Fibroblast of lung (primary cell): ENCODE measurements at regions not wholly inside any gene's neighbourhood (a gene's known extent, or its start where the extent isn't known, plus 50 kb on each side); places are given as distances from the start of the nearest gene placed in this dataset.

Experiments
- DNase-seq, 2 donors: peaks; one replicate each; pipeline versions ENCODE4 v3.0.0 to v3.0.0-alpha.2; 2010; ENCODE audit warnings: low read depth in 2 of 2
- H2AFZ ChIP-seq: 2 replicates; pipeline ENCODE4 v1.5.1; 2012; ENCODE audit warnings: low read length, control low read depth, inconsistent platforms
- H3K27ac ChIP-seq: 2 replicates; pipeline ENCODE4 v1.5.1; 2011; ENCODE audit warnings: low read length, control low read depth; ENCODE audit not compliant: insufficient read depth
- H3K27me3 ChIP-seq: 2 replicates; pipeline ENCODE4 v1.5.1; 2011; ENCODE audit warnings: mild to moderate bottlenecking, low read length; ENCODE audit not compliant: control insufficient read depth, insufficient read depth
- H3K36me3 ChIP-seq: 2 replicates; pipeline ENCODE4 v1.5.1; 2011; ENCODE audit warnings: low read length; ENCODE audit not compliant: control insufficient read depth, insufficient read depth
- H3K4me1 ChIP-seq: 2 replicates; pipeline ENCODE4 v1.5.1; 2011; ENCODE audit warnings: low read length; ENCODE audit not compliant: control insufficient read depth, insufficient read depth; ENCODE audit errors: extremely low read depth
- H3K4me2 ChIP-seq: 2 replicates; pipeline ENCODE4 v1.5.1; 2011; ENCODE audit warnings: low read length, control low read depth; ENCODE audit not compliant: insufficient read depth; ENCODE audit errors: extremely low read depth
- H3K4me3 ChIP-seq, 4 experiments: fragments of 200-600 bp in 1 of 4; sonication (generic) in 1 of 4; replicated peaks in 1 of 4; 2 replicates each; pipeline ENCODE4 v1.5.1; 2011 to 2016; ENCODE audit warnings: low read length in 4 of 4, low read depth in 3 of 4, mild to moderate bottlenecking in 3 of 4, control low read depth in 2 of 4, inconsistent platforms in 1 of 4, mixed read lengths in 1 of 4; ENCODE audit not compliant: insufficient read depth in 1 of 4; ENCODE audit errors: control extremely low read depth in 1 of 4
- H3K79me2 ChIP-seq: 2 replicates; pipeline ENCODE4 v1.5.1; 2012; ENCODE audit warnings: mild to moderate bottlenecking, low read length, inconsistent platforms; ENCODE audit not compliant: control insufficient read depth, insufficient read depth
- H3K9ac ChIP-seq: 2 replicates; pipeline ENCODE4 v1.5.1; 2011; ENCODE audit warnings: mild to moderate bottlenecking, low read length, control low read depth; ENCODE audit not compliant: insufficient read depth
- H3K9me3 ChIP-seq: 2 replicates; pipeline ENCODE4 v1.5.1; 2012; ENCODE audit warnings: low read depth, low read length; ENCODE audit not compliant: control insufficient read depth, insufficient read depth
- H4K20me1 ChIP-seq: 2 replicates; pipeline ENCODE4 v1.5.1; 2011; ENCODE audit warnings: low read length; ENCODE audit not compliant: control insufficient read depth, insufficient read depth; ENCODE audit errors: extremely low read depth
- CTCF ChIP-seq, 2 donors: IDR thresholded peaks in 1 of 2; conservative IDR thresholded peaks in 1 of 2; 1 replicate in 1 of 2; 2 replicates in 1 of 2; pipeline ENCODE4 v1.5.1; 2011 to 2012; ENCODE audit warnings: low read length in 2 of 2, control low read depth in 1 of 2, inconsistent platforms in 1 of 2, low read depth in 1 of 2, mild to moderate bottlenecking in 1 of 2
- EZH2 ChIP-seq: IDR thresholded peaks from 2 replicates; pipeline ENCODE4 v1.5.1; 2012; ENCODE audit warnings: low read length, control low read depth, mild to moderate bottlenecking; ENCODE audit errors: missing control alignments

- no peak overlapping the region for H3K4me3 ChIP-seq
- no peak overlapping the region for H3K4me2 ChIP-seq
- no peak overlapping the region for H3K9ac ChIP-seq
- no peak for DNase-seq
- no peaks in the 10 kb centered on the region for H3K9me3 ChIP-seq
- H4K20me1 ChIP-seq: no peaks in the 10 kb centered on the region
- no peaks in the 10 kb centered on the region for H3K4me1 ChIP-seq
- no peak overlapping the region for H2AFZ ChIP-seq
- TF ChIP-seq EZH2: no peak
- no peak for TF ChIP-seq CTCF (conservative IDR thresholded peaks at IDR 0.05 in 1 of 2, IDR thresholded peaks at IDR 0.05 in 1 of 2; ENCODE audit: low read depth in 1 of 2, low read length in 2 of 2)
- no peaks in the 10 kb centered on the region for H3K36me3 ChIP-seq
- H3K27ac ChIP-seq: no peak overlapping the region
- H3K79me2 ChIP-seq: no peaks in the 10 kb centered on the region
- H3K27me3 ChIP-seq: no peaks in the 10 kb centered on the region
Measured at GRCh38 chr4:173656898-173657297, 126.9 kb upstream of the HAND2 start.

- no peaks in the 10 kb centered on the region for H3K4me1 ChIP-seq
- H3K9ac ChIP-seq: no peak overlapping the region
- DNase-seq: peak in 1 of 2 donors; percentile 6
- no peaks in the 10 kb centered on the region for H3K27me3 ChIP-seq
- H3K27ac ChIP-seq: no peak overlapping the region
- TF ChIP-seq CTCF (conservative IDR thresholded peaks at IDR 0.05 in 1 of 2, IDR thresholded peaks at IDR 0.05 in 1 of 2; ENCODE audit: low read depth in 1 of 2, low read length in 2 of 2) (no peak), EZH2 (no peak)
- no peaks in the 10 kb centered on the region for H3K79me2 ChIP-seq
- no peaks in the 10 kb centered on the region for H3K9me3 ChIP-seq
- H3K4me3 ChIP-seq: no peak overlapping the region
- no peaks in the 10 kb centered on the region for H4K20me1 ChIP-seq
- H2AFZ ChIP-seq: no peak overlapping the region
- H3K4me2 ChIP-seq: no peak overlapping the region
- H3K36me3 ChIP-seq: no peaks in the 10 kb centered on the region
Measured at GRCh38 chr4:173652283-173652931, 122.4 kb upstream of the HAND2 start.

DNA sequence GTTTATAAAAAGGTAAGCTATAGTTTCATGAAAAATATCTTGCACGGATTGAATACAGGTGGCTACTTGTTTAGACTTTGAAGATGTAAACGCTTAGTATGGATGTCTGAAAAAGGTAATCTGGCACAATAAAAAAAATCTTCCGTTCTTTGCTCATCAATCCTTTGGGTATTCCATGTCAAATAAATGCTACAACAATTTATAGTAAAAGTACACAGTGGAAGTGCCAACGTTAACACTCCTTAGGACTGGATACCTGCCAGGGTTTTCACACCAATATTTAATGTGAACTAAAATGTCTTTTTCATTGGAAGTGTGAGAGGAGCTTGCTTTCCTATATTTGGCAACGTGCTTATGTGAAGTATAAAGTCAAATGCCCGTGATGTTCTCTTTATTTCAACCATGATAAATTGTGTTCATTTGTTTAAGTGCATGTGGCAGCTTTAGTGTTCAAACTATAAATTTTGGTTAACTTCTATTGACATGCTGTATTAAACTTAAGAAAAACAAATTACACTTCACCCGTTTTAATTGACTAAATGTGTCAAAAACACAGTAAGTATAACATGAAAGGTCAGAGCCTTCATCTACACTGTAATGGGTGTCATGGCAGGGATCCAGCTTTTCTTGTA lies 121.7 kb upstream of the HAND2 start:
- Histone ChIP-seq H3K4me3 (no peak overlapping the region), H3K79me2 (no peaks in the 10 kb centered on the region), H2AFZ (no peak overlapping the region), H4K20me1 (no peaks in the 10 kb centered on the region), H3K36me3 (no peaks in the 10 kb centered on the region), H3K4me1 (no peaks in the 10 kb centered on the region), H3K27me3 (no peaks in the 10 kb centered on the region), H3K9me3 (no peaks in the 10 kb centered on the region), H3K4me2 (no peak overlapping the region), H3K9ac (no peak overlapping the region), H3K27ac (no peak overlapping the region)
- no peak for DNase-seq
- TF ChIP-seq CTCF (conservative IDR thresholded peaks at IDR 0.05 in 1 of 2, IDR thresholded peaks at IDR 0.05 in 1 of 2; ENCODE audit: low read depth in 1 of 2, low read length in 2 of 2) (no peak), EZH2 (no peak)
